Hematopoietic multipotent progenitor cell treated with erythropoietin and hydrocortisone succinate and interleukin-3 and kit ligand, for 17 days (in vitro differentiated cells): ENCODE measurements at regions not wholly inside any gene's neighbourhood (a gene's known extent, or its start where the extent isn't known, plus 50 kb on each side); places are given as distances from the start of the nearest gene placed in this dataset.

ENCODE experiments used
- DNase-seq: peaks from one replicate; pipeline ENCODE4 v3.0.0-alpha.2; 2015; ENCODE audit warnings: low spot score

DNA sequence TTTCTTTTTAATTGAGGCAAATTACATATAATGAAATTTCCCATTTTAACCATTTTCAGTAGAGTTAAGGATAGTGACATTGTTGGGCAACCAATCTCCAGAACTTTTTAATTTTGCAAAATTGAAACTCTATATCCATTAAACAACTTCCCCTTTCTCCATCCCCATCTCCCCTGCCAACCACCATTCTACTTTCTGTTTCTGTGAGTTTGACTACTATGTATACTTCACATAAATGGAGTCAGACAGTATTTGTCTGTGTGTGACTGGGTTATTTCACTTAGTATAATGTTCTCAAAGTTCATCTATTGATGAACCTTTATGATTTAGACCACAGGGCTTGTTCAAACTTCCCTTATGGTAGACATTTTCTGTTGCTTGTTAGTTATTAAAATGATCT lies 364.5 kb upstream of the MAD2L1 start:
- no peak for DNase-seq

DNA sequence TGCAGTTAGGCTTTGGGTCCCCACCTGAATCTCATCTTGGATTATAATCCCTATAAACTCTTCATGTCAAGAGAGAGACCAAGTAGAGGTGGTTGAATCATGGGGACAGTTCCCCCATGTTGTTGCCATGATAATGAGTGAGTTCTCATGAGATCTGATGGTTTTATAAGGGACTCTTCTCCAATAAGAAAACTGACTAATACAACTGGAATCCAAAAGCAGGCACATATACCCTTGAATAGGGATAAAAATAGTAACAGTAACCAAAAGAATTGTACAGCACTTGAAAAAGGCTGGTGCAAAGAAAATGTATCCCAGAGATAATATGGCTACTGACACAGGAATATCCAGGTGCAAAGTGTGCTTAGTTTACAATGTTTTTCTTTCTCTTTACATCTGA lies 351.5 kb upstream of the MAD2L1 start:
- no peak for DNase-seq

DNA sequence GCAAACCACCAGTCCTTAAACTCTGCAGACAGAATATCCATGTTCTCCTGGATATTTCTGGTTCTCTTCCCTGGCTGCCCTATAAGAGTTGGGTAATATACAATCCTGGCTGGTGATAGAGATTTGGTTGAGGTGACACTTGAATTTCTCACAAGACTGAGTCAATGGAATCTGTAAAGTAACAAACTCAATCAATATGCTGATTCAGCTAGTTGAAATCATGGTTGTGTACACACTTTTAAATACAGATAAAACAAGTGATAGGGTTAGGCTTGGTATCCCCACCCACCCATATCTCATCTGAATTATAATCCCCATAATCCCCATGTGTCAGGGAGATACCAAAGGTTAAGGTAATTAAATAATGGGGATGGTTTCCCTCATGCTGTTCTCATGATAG lies 349.2 kb upstream of the MAD2L1 start:
- DNase-seq: no peak

DNA sequence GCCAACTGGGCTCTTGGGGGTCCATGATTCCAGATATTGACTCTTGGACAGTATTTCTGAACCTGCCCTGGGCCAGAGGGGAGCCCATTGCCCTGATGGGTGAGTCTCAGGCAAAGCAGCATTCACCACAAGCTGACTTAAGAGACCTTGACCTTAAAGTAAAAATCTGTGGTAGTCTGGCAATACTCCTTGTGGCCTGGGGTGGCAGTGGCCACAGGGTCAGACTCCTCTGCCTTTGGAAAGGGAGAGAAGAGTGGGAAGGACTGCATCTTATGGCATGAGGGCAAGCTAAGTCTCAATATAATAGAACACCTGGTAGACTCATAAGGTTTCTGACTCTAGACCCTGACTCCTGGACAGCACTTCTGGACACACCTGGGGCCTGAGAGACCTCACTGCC lies 340.3 kb upstream of the MAD2L1 start:
- no peak for DNase-seq

DNA sequence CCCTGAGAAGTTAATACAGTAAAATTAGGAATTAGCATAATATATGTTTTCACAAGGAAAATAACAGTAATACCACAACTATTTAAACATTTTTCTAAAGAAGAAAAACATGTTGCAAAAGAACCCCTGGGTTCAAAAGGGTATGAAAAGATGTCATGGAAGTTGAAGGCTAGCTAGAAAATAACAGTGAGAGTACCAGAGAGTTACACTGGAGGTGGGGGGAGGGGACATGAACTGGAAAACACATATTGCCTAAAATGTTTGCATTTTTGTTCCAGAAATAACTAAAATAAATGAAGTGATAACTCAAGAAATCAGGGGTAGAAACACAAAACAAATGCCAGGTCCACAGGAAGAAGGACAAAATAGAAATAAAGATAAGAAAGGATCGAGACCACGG lies 336.6 kb upstream of the MAD2L1 start:
- no peak for DNase-seq

DNA sequence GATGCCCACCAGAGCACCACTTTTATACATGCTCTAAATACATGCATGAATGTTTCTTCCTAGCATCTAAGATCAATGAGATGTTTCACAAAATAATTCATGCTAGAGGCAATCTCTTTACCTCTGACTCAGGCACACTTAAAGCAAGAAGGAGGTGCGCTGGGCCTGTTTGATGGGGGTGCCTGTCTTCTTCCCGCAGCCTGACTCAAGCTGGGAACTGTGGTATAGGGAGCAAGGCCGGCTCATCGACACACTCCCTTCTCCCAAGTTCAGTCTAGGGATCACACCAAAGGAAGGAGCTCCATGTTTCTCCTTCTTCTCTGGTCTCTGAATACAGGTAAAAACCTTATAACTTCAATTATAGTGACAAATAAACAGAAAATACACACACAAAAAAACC lies 333.8 kb upstream of the MAD2L1 start:
- no peak for DNase-seq

- DNase-seq: no peak
Measured at GRCh38 chr4:120399826-120400225, 333.2 kb upstream of the MAD2L1 start.

DNA sequence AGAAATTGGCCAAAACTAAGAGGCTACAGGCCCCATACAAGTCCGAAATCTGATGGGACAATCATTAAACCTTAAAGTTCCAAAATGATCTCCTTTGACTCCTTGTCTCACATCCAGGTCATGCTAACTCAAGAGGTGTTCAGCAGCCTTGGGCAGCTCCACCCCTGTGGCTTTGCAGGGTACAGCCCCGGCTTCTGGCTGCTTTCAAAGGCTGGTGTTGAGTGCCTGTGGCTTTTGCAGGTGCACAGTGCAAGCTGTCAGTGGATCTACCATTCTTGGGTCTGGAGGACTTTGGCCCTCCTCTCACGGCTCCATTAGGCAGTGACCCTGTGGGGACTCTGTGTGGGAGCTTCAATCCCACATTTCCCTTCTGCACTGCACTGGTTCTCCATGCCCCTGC lies 329.1 kb upstream of the MAD2L1 start:
- DNase-seq: no peak

- DNase-seq: no peak
Measured at GRCh38 chr4:120355881-120356280, 289.2 kb upstream of the MAD2L1 start.

- no peak for DNase-seq
Measured at GRCh38 chr4:120354381-120354780, 287.7 kb upstream of the MAD2L1 start.

- no peak for DNase-seq
Measured at GRCh38 chr4:120353235-120353634, 286.6 kb upstream of the MAD2L1 start.

DNA sequence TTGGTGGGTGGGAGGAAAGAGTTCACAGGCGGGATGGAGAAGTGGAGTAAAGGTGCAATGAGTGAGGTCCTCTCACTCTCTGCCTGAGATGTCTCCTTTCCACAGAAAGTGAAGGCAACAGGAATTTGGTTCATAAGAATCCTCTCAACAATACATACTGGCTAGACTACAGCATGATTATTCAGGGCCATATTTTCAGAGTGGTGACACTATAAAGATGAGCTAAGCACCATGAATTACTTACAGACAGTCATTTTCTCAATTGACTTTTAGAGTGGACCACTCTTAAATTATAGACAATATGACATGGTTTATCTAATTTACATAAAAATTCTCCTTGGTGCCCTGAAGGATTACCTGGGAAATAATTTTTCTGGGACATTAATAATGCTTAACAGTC lies 286.1 kb upstream of the MAD2L1 start:
- no peak for DNase-seq

DNA sequence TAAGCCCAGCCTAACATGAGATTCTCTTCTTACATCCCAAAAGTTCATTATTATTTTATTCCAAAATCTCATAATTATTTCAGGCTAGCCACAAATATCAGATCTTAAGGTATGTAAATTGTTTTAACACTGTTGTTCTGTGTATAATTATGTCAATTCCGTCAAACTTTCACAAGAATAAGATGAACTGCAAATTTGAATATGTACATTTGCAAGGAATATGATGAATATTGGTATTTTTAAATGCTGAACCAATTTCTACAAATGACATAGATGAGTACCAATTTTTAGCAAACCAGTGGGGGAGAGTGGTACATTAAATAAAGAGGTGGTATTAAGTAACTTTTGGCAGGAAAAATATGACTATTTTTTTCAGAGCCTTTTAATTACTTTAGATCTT lies 282.3 kb upstream of the MAD2L1 start:
- no peak for DNase-seq

DNA sequence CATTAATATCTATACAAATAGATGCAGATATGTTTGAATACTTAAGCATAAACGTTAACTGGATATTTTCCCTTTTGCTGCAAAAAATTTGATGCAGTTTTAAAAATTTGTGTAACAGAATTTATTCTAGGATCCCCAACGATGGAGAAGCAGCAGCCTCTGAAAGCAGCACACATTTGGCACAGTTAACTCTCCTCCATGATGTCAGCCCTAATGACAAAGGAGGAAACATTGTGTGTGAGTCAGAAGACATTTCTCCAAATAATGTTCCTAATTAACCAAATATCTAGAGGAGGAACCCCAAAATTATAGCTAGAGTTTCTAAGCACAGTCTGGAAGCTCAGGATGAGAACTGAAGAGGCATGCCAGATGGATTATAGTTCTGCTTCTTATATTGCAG lies 281.9 kb upstream of the MAD2L1 start:
- DNase-seq: no peak

- no peak for DNase-seq
Measured at GRCh38 chr4:120331486-120332370, 265.1 kb upstream of the MAD2L1 start.

DNA sequence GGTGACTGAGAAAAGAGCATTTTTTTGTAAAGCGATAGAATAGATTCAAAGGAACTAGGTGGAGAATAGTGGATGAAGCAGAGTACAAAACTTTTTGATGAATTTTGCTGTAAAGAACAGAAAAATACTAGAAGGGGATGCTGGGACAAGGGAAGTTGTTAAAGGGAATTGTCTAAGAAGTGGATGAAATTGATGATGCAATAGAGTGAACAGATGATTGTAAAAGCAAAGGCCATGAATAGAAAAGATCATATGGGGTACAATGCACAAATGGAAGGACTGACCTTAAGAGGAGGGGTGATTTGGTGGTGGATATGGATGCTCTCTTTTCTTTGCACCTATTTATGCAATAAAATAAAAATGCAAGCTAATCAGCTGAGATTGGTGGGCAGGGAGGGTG lies 262.7 kb upstream of the MAD2L1 start:
- DNase-seq: no peak

DNA sequence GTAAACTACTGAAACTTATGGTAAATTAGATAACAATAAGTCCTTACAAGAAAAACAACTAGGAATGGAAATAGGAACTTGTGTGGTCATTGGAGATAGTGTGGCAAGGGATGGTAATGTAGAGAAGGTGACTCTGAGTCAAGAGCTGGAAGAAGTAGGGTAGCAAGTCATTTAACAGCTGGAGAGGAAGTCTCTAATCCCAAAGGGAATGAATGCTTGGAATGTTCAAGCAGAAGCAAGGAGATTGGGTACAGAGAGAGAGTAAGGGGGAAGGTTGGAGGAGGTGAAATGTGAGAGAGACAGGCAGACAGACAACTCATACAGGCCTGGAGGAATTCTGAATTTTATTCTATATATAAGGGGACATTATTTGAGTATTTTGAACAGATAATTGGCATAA lies 260.6 kb upstream of the MAD2L1 start:
- DNase-seq: no peak

DNA sequence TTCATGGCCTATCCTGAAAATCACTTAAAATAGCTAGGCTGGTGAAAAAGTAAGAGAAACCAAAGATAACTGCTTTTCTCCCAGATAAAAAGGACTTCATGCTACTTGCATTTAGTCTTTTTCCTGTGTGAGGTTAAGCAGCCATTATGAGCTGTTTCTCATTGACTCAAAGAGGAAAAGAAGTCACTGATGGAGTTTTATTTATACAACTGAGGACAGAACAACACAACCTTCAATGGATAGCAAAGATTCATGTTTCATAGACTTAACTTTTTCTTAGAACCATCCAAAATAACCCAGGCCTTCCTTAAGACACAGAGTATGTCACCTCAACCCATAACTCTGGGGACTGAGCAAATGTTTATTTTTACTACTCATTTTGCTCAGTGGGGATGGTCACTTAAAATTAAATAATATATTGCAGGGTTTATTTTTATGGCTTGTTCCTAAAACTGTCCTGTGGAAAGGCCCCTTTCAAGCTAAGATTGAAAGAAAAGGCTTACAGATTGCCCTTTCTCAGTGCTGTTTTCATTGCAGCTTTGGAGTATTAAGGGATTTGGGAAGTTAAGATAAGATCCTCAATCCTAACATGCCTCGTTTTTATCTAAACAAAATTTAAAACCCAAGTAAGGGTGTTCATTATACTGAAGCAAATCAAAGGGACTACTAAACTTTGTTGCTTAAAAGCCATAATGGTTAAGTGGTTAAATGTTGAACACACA lies 252.6 kb upstream of the MAD2L1 start:
- no peak for DNase-seq

DNA sequence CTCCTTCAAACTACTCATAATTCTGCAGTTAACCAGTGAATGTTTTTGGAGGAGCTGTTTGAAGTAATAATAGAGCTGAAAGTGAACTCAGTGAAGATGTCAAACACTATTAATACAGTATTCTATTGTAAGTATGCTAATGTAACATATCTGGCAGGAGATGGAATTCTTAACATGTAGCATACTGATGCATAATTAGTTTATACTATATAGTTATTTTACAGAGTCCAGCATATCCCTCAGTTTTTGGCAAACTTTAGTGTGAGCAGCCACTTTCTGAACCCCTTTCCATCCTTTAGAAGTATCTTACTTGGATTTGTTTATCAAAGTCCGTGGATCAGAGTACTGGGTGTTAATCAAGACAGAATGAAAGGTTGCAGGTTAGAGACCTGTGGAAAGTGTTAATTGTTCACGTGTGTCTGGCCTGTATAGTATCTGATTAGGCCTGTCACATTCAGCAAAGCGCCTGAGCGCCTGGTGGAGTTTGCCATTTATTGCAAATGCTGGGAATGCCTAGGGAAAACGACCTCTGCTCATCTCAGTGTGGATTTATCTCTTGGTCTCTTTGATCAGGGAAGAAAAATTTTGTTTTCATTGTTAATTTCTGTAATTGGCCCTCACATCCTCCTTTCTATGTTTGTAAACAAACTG lies 251.7 kb upstream of the MAD2L1 start:
- no peak for DNase-seq

DNA sequence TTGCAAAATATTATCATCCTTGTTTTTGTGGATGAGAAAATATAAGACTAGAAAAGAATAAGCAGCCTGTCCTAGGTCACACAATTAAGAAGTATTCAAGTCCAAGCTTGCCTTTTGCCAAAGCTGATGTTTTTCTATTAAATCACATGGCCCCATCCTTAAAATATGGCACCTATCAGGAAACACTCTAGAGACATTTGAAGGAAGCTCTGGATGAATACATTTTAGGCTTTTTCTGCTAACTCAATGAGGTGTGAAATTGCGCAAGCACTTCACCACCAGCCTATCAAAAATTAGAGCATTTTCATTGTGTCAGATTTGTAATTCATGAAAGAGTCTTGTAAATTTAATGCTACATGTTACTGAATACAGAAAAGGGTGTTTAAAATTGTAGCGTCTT lies 251.1 kb upstream of the MAD2L1 start:
- DNase-seq: no peak

DNA sequence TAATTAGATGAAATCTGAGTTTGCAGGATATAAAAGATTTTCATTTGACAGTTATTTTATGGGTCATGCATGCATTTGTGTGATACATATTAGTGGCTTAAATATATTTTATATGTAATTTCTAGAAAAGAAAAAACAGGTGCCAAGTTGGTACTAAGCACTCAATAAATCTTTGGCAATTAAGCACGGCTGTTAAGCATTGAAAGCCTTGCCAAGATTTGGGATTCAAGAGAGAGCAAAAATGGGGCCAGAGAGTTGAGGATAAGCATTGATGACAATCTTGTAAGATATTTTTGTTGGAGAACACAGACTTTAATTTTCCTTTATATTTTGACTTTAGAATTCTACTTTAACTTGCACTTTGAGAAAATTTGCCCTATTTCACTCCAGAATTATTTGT lies 249.8 kb upstream of the MAD2L1 start:
- no peak for DNase-seq

GRCh38 chr4:120314969-120315368 lies 248.3 kb upstream of the MAD2L1 start:
- DNase-seq: no peak

- no peak for DNase-seq
Measured at GRCh38 chr4:120304801-120305200, 238.2 kb upstream of the MAD2L1 start.
